ENCODE measurements at regions not wholly inside any gene's neighbourhood (a gene's known extent, or its start where the extent isn't known, plus 50 kb on each side); places are given as distances from the start of the nearest gene placed in this dataset.
"Not testable (repeated sequence)": the region's sequence is repeated elsewhere in the genome, so short reads cannot be mapped to it uniquely, and the experiment has no call there.

DNA sequence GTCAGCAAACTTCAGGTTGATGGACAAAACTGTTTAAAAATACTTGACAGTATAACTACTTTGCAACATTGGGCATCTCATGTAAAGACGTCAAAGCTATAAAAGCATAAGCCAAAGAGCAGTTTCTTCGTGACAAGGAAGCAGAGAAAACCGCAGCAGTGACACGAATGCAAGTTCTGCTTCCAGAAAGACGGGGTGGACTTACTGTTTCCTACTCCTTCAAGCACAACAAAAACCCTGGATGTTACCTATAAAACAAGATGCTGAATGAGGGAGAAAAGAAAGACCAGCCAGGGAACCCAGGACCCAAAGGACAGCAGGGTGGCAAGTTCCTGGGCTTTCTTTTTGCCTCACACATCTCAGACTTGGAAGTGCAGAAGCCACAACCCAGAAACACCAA is 98.0 kb downstream of the DLL1 start:
- DNase-seq: no peak

DNA sequence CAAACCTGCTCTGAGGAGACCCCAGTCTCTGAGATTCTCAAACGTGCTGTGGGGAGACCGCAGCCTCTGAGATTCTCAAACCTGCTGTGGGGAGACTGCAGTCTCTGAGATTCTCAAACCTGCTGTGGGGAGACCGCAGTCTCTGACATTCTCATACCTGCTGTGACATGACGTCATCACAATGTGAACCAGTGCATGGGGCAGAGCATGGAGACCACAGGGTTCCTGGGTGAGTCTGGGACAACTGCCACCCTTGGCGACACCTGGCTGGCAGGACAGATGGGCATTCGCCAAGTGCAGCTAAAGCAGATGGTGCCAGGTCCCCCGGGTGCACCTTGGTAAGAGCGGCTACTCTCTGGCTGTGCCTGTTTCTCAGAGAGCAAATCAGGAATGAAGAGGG is 98.8 kb downstream of the DLL1 start:
- DNase-seq: not testable (repeated sequence)

DNA sequence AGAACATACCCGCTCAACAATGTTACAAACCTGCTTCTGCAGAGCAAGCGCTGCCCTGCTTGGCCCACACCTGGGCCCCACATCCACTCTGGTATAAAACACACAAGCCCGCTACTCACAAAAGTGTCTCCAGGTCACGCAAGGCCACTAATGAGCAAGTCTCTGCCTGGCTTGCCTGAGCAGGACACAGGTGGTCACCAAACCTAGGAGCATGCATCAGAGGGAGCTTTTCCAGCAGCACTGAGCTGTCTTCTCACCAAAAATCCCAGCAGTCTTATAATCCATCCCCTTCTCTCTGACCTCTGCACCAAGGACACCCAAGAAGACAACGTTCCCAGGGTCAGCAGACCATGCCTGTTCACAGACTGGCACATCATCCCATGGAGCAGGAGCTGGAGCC is 100.8 kb downstream of the DLL1 start:
- DNase-seq: no peak

DNA sequence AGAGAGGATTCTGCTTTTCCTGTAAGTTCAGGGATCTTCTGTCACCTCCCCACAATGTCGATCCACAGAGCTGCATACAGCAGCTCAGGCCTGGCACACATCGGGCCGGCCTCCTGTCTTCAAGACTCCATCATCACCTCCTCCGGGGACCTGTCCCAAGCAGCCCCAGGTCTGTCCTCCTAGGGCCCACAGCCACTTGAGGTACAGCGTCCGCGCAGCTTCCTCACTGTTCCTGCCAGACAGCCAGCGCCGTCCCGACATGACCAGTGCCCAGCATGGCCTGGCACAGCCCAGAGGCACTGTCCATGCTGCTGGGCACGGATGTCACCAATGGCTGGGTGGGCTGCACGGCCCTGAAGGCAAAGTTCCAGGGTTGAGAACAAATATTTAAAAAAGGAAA is 101.6 kb downstream of the DLL1 start:
- no peak for DNase-seq

DNA sequence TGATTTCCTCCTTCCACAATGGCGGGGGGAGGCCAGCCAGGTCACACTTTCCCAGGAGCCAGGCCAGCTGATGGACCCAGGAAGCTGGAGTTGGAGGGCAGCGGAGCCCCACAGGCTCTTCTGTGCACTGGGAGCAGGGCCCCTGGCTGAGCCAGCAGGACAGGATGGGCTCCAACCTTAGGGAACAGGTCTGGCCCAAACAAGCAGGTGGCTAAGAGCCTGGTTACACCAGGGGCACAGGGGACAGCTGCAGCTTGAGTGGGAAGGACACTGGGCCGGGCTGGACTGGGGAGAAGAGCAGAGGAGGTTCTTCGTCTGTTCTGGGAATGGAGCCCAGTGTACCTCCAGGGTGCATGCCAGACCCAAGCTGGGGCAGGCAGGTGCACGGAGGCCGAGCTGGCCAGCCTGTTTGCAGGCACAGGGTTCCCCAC is 102.3 kb downstream of the DLL1 start:
- no peak for DNase-seq

DNA sequence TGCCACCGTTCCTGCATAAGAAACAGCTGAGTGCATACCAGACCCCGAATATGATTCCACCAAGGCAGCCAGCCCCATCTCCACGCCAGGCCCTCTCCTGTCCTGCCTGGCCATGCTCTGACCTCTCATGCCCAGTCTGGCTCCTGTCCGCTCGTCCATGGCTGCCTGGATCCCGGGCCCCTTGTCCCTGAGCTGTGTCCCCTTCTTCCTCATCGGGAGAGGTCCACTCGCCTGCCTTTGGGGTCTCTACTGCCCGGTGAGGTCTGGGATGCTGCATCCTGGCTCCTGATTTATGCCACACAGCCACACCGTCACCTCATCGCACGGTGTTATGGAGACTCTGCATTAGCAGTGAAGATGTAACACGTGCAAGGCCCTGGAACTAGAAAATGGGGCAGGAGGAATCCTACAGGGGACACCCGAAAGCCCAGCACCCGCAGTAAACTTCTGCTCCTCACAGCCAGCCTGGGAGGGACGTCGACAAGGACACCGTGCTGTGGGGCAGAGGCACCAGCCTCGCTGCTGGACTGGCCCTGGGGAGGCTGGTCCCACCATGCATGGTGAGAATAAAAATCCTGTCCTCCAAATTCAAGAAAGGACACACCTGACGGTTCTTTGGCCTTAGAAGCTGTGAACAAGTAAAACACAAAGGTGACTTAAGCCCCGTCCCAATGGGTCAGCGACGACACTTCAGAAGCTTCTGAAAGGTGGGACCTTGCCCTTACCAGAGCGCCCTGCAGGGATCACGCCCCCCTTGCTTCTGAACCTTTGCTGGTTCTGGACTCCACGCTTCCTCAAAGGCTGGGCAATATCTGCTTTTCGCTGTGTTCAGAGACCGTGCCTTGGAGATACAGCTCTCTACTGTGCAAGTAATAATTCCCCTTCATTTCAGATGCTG is 103.0 kb downstream of the DLL1 start:
- no peak for DNase-seq

DNA sequence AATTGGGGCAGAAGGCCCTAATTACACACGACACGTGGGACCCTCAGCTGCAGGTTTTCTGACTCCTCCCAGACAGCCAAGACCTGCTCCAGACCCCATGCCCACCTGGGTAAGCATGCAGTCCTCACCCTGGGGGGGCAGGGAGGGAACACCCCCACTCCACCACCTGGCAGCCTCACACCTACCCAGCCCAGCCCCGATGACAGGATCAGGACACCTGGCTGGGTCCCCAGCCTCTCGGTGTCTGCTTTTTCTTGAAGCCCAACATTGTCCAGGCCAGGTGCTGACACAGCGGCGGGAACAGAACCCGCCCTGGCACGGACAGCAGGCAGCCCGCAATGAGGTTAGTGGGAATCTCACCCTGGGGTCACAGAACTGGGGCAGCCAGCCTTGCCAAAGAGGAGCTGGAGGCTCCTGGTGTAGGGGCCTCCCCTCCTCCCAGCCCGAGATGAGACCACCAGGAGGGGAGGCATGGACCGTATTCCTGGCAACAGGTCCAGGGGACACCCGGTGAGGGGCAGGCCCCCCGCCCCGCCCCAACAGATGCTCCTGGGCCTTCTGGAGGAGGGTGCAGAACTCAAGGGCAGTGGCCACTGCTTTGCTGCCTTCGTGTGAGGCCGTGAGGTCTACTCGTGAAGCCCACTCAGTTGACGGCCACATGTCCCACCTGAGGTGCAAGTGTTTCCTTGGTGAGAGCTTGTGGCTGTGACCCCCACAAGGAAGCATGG is 103.8 kb downstream of the DLL1 start:
- no peak for DNase-seq

DNA sequence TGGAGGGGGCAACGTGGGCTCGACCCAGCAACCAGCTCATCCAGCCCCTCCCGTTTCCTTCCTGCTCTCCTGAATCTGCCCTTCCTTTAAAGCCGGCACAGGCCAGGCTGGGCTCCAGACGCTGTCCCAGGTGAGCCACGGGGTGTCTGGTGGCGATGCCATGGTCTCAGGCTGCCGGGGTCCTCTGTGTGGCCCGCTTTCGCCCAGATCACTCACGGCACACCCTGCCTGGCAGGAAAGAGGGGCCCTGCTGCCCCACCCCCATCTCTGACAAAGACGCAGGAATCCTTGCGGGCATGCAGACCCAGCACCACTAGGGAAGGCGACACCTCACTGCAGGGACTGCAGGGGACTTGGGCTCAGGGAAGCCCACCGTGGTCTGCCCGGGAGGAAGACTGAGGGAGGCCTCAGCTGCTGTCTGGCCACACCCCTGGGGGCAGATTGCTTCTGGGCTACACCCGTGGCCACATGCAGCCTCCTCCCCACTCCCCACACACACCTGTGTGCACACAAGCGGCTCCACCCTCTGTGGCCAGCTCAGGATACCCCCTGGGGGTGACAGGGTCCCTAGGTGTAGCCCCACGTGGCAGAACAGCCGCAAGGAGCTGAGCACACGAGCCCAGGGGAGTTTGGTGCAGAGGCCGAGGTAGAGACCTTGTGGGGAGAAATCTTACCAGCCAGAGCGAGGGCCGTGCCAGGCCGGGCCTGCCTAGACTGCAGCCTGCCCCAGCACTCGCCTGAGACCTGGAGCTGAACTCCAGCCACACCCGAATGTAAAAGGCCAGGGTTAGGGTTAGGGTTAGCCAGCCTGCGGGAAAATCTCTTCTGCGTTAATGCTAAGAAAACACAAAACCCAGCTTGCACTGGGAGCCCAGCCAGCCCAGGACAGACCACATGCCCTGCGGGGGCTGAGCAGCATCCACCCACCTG is 104.6 kb downstream of the DLL1 start:
- DNase-seq: no peak

DNA sequence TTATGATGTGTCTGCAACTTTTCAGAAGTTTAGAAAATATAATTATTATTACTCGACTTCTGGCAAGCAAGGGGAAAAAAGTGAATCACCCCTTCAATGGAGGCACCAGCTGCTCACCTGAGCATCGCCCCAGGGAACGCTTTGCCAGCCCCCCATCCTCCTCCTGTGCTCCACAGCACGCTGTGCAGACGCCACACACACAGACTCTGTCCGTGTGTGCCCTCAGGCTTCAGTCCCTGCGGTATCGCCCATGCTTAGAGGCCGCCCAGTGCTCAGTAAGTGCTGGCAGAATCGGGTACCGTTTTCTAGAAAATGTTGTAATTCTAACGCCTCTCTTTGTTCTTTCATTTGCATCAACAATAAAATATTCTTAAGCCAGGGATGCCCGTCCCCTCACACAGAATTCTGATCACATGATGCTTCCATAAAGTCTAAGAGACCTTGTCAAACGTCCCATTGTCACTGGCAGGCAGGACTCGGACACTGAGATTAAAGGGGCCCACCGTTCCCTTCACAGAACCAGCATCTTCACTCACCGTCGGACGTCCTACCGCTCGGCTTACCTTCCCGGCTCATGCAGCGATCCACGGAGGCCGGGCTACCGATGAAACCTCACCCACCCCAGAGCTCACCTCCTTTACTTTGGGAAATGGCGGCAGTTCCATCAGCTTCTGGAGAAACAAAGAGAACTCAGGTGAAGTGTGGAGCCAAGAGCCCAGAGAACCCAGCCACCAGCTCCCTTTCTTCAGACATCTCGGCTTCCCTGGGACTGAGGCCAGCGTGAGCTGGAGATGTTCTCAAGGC is 105.5 kb downstream of the DLL1 start:
- DNase-seq: no peak

DNA sequence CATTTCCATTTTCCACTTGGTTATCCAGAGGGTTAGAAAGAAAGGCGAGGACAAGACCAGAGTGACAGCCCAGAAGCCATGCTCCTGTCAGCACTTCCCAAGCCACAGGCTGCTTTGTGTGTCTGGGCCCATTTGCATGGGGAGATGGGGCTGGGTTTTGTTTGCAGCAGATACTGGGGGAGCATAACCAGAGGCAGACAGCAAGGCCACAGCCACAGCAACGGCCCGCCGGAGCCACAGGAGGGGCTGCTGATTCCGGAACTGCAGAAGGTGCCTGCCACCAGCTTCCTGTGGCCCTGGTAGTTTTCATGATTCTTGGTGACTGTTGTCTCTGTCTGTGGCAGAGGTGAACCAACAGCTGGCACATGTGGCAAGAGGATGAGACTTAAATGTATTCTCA is 106.6 kb downstream of the DLL1 start:
- no peak for DNase-seq

DNA sequence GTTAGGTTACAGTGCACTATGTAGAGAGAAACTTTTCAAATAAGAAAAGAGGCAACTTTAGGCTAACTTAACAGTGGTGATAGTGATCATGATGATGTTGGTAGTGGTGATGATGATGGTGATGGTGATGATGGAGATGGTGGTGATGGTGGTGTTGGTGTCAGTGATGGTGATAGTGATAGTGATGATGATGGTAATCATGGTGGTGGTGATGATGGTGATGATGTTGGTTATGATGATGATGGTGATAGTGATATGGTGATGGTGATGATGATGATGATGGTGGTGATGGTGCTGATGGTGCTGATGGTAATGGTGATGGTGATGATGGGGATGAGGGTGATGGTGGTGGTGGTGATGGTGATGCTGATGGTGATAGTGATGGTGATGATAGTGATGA is 107.4 kb downstream of the DLL1 start:
- DNase-seq: no peak

DNA sequence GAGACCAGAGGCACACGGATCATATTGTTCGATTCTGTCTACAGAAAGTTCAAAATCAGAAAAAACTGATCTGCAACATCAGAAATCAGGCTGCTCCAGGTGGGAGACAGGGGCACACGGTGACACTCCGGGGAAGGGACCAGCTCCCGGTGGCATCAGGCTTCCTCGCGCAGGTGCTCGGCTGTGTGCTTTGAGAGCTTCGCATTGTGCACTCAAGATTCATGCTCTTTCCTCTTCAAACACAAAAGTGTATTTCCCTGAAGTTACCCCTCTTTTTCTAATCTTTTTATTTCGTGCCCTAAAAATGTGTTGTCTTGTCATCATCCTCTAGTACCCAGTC is 108.1 kb downstream of the DLL1 start:
- no peak for DNase-seq

DNA sequence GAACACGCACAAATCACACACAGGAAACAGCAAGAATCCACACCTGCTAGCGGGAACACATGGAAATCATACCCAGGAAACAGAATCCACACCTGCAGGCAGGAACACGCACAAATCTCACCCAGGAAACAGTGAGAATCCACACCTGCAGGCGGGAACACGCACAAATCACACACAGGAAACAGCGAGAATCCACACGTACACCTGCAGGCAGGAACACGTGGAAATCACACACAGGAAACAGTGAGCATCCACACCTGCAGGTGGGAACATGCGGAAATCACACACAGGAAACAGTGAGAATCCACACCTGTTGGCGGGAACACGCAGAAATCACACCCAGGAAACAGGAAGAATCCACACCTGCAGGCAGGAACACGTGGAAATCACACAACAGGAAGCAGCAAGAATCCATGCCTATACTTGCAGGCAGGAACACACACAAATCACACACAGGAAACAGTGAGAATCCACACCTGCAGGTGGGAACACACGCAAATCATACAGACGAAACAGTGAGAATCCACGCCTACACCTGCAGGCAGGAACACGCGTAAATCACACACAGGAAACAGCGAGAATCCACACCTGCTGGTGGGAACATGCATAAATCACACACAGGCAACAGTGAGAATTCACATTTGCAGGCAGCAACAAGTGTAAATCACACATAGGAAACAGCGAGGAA is 108.6 kb downstream of the DLL1 start:
- DNase-seq: no peak

DNA sequence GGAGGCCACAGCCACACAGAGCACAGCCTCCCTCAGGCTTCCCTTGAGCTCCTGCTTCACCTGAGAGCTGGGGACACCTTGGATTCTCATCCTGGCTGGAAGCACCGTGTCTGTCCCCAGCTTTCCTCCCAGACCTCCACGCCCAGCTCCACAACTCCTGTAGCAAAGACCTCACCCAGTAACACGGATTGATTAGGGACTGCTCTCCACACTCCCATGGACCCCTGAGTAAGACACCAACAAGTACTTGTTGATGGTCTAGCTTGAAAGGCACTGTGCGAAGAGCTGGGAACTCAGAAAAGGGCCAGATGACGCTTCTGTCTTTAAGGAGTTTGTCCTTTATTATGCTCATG is 109.6 kb downstream of the DLL1 start:
- DNase-seq: no peak

DNA sequence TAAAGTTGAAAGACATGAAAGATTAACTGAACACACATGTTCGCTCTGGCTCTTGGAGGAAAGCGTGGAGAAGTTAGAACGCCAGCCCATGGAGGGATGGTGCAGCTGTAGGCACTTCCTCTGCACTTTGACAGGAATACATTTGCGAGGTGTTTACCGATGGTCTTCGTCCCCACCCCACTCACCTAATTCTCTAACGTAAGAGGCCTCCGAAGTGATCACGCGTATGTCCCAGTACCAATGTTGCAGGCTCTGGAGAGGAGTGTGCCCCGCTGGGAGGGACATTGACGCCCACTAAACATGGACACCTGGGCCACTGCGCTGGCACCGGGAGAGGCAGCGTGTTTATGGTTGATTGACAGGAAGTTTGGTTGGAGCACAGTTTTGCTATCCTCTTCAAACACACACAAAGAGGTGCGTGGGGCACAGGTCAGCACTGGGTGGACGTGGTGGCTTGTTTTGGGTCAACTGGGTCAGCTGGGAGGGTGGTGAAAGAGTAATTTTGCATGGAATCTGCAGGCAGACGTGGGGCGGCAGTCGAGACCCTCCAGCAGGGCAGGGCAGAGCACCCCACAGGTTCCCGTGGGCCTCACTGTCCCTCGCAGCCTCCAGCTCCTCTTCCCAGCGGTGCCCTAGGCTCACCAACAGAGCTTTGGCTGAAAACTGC is 110.1 kb downstream of the DLL1 start:
- no peak for DNase-seq

DNA sequence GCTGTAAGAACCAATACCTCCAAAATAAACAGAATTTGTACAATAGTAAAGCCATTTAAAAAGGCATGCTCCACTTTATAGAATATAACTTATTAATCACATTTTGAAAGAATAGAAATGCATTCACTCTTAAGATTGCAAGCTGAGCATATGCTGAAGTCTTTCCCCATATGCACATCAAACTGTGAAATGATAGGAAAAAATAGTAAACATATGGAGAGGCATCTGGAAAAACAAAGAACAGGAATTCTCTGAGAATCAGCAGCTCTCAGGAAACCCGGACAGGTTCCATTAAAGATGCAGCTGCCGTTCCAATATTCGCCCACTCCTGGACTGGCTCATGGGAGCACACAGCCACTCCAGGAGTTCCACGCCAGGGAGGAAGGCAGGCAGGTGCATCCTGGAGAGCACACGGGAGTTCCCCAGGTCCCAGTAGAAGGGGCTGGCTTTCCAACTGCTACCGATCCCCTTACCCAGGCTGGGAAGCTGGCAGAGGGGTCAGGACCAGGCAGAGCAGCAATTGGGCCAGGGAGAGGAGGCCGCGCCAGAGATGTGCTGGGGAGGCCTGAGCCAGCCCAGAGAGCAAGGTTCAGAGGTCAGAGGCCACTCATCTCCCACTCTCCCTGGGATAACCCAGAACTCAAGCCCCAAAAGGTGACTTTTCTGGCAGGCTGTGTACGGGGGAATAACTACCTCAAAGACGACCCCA is 111.1 kb downstream of the DLL1 start:
- no peak for DNase-seq

DNA sequence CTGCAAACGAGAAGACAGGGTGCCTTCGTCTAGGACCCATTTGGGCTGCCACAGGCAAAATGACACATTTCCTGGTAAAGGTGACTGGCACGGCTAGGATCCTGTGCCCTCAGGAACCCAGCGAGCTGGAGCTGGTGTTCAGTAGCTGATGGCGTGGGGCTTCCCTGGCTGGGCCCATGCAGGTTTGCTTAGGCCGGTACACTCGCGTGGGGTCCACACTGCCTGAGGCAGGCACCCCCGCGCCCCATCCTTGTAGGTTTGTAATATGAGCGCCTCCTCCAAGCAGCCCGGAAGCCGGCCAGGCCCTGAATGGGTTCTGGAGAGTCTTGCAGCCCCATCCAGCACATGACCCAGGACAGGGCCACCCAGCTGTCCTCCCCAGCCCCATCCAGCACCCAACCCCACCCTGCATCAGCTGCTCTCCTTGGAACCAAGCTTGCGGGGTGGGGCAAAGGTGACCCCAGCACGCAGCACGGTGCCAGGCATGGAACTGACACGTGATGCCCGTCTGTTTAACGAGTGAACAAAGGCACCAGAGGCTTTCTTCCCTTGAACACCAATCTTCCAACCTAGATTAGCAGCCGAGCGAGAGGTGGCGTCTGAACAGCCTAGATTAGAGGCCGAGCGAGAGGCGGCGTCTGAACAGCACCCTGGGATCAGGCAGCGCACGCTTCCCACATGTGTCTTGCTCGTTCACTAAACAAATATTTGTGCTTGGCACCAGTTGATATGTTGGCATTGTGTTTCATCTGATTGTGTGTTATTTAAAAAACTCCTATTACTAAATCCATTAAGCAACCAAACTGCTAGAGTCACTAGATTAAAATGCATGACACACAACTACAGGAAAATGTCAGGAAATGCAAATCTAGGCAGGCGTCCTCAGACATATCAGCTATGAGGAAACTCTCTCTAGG is 112.1 kb downstream of the DLL1 start:
- no peak for DNase-seq

DNA sequence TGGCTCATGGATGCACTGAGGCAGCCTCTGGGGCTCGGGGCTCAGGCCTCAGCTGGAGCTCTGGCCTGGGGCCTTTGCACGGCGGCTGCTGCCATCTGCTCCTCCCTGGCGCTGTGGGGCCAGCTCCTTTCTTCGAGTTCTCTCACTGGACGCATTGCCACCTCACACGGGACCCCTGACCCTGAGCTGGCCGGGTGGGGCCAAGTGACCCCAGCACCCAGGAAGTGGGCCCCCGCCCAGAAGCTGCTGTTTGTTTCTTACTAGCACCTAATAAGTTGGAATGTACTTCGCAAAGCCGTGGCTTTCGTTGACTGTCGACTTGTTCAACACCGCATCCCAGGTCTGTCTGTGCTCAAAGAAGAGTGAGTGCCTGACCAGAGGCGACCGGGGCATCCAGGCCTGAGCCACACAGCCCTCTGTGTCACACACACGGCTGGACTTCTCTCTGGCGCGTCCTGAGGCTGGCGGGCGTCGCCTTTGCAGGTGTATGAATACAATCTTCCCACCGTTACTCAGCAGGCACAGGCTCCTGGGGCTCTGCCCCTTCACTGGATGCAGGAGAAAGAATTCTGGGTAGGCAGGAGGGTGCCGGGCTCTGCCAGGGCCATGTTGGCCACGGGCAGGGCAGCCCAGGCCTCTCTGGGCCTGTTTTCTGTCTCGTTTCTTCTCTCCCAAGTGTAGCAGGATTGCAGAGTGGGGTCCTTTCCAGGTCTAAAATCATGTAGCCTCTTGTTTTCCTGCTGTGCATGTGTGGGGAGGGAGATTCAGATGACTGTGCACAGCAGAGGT is 112.9 kb downstream of the DLL1 start:
- no peak for DNase-seq

All from stimulated activated CD4-positive, alpha-beta T cell treated with anti-CD3 and anti-CD28 coated beads, Interleukin-4, amount 100 ng/mL, for 4 hours (primary cell).